HEK293 (cell line): ENCODE measurements at regions not wholly inside any gene's neighbourhood (a gene's known extent, or its start where the extent isn't known, plus 50 kb on each side); places are given as distances from the start of the nearest gene placed in this dataset.

ENCODE experiments used
- CTCF ChIA-PET: fragments of 350-600 bp; formaldehyde crosslinking; extraction: SDS; loops from one replicate; lab custom pipeline; 2021; ENCODE audit warnings: antibody characterized with exemption; lab: Yijun Ruan, JAX
- POLR2A ChIA-PET: fragments of 300-600 bp; formaldehyde crosslinking; extraction: SDS; loops from one replicate; lab custom pipeline; 2020; ENCODE audit warnings: antibody characterized with exemption, inconsistent platforms; lab: Yijun Ruan, JAX
- H3K27ac ChIP-seq: fragments of 200-500 bp; sonication (Bioruptor generic); 2 replicates; pipeline ENCODE4 v1.5.1; 2014; ENCODE audit warnings: low read depth, low read length, control low read depth, inconsistent platforms; ENCODE audit errors: extremely low read depth
- H3K36me3 ChIP-seq, 2 experiments: fragments of 200-500 bp in 1 of 2; sonication (Bioruptor generic) in 1 of 2; 1 replicate in 1 of 2; 2 replicates in 1 of 2; pipeline ENCODE4 v1.5.1; 2014 to 2017; ENCODE audit warnings: inconsistent platforms in 2 of 2, low read length in 2 of 2; ENCODE audit not compliant: control insufficient read depth in 2 of 2, insufficient read depth in 1 of 2
- H3K4me1 ChIP-seq: fragments of 200-500 bp; sonication (Bioruptor generic); 2 replicates; pipeline ENCODE4 v1.5.1; 2014; ENCODE audit warnings: mild to moderate bottlenecking, low read length, inconsistent platforms; ENCODE audit not compliant: control insufficient read depth, insufficient read depth
- H3K4me3 ChIP-seq: 2 replicates; pipeline ENCODE4 v1.5.1; 2011; ENCODE audit warnings: low read depth, mild to moderate bottlenecking, control low read depth, low read length, moderate library complexity
- H3K9me3 ChIP-seq: fragments of 200-500 bp; sonication (Bioruptor generic); 2 replicates; pipeline ENCODE4 v1.5.1; 2014; ENCODE audit warnings: low read depth, low read length, inconsistent platforms; ENCODE audit not compliant: control insufficient read depth, insufficient read depth
- BCL11A ChIP-seq: fragments of 450-650 bp; formaldehyde crosslinking; IDR thresholded peaks from 2 replicates; pipeline ENCODE4 v1.5.1; 2016; ENCODE audit warnings: low read depth, missing biosample characterization, missing genetic modification characterization
- GFI1B ChIP-seq: fragments of 450-650 bp; formaldehyde crosslinking; IDR thresholded peaks from 2 replicates; pipeline ENCODE4 v1.5.1; 2016; ENCODE audit warnings: missing biosample characterization, missing genetic modification characterization
- PRDM1 ChIP-seq: fragments of 450-650 bp; formaldehyde crosslinking; IDR thresholded peaks from 2 replicates; pipeline ENCODE4; 2016; ENCODE audit warnings: missing biosample characterization, missing genetic modification characterization
- TRIM28 ChIP-seq: IDR thresholded peaks from 2 replicates; pipeline ENCODE4 v1.6.1; 2011; ENCODE audit warnings: low read length, control low read depth, borderline replicate concordance
- YY1 ChIP-seq: fragments of 450-650 bp; formaldehyde crosslinking; IDR thresholded peaks from 2 replicates; pipeline ENCODE4 v1.5.1; 2018; ENCODE audit warnings: missing biosample characterization, missing genetic modification characterization
- ZNF16 ChIP-seq: fragments of 450-650 bp; formaldehyde crosslinking; IDR thresholded peaks from 2 replicates; pipeline ENCODE4 v1.5.1; 2016; ENCODE audit warnings: low read depth, missing biosample characterization, missing genetic modification characterization
- ZNF19 ChIP-seq: fragments of 450-650 bp; formaldehyde crosslinking; IDR thresholded peaks from 2 replicates; pipeline ENCODE4; 2016; ENCODE audit warnings: missing biosample characterization, missing genetic modification characterization, low read depth
- ZNF221 ChIP-seq: fragments of 450-650 bp; formaldehyde crosslinking; IDR thresholded peaks from 2 replicates; pipeline ENCODE4 v1.5.1; 2017; ENCODE audit warnings: missing biosample characterization, missing genetic modification characterization, borderline replicate concordance
- ZNF24 ChIP-seq: fragments of 450-650 bp; formaldehyde crosslinking; IDR thresholded peaks from 2 replicates; pipeline ENCODE4 v1.5.1; 2016; ENCODE audit warnings: missing biosample characterization, missing genetic modification characterization
- ZNF391 ChIP-seq: fragments of 450-650 bp; formaldehyde crosslinking; IDR thresholded peaks from 2 replicates; pipeline ENCODE4 v1.5.1; 2016; ENCODE audit warnings: low read depth, missing biosample characterization, missing genetic modification characterization, borderline replicate concordance
- ZNF423 ChIP-seq: fragments of 450-650 bp; formaldehyde crosslinking; IDR thresholded peaks from 2 replicates; pipeline ENCODE4 v1.5.1; 2016; ENCODE audit warnings: missing biosample characterization, missing genetic modification characterization
- ZNF549 ChIP-seq: fragments of 450-650 bp; IDR thresholded peaks from 2 replicates; pipeline ENCODE4 v1.5.1; 2018; ENCODE audit warnings: missing biosample characterization, missing genetic modification characterization, mild to moderate bottlenecking, inconsistent platforms, moderate library complexity
- ZNF558 ChIP-seq: fragments of 450-650 bp; formaldehyde crosslinking; IDR thresholded peaks from 2 replicates; pipeline ENCODE4 v1.5.1; 2016; ENCODE audit warnings: missing biosample characterization, missing genetic modification characterization
- ZNF658 ChIP-seq: fragments of 450-650 bp; formaldehyde crosslinking; IDR thresholded peaks from 2 replicates; pipeline ENCODE4; 2016; ENCODE audit warnings: missing biosample characterization, missing genetic modification characterization
- TF ChIP-seq, protein P1 (sequence below): fragments of 450-650 bp; formaldehyde crosslinking; IDR thresholded peaks from 2 replicates; pipeline ENCODE4 v1.5.1; 2016; ENCODE audit warnings: missing biosample characterization, missing genetic modification characterization
- TF ChIP-seq, protein P2 (sequence below): fragments of 450-650 bp; formaldehyde crosslinking; IDR thresholded peaks from 2 replicates; pipeline ENCODE4 v1.5.1; 2016; ENCODE audit warnings: missing biosample characterization, missing genetic modification characterization
- TF ChIP-seq, protein P3 (sequence below): fragments of 450-650 bp; formaldehyde crosslinking; IDR thresholded peaks from 2 replicates; pipeline ENCODE4 v1.5.1; 2016; ENCODE audit warnings: missing biosample characterization, missing genetic modification characterization
- TF ChIP-seq, protein P4 (sequence below): fragments of 450-650 bp; formaldehyde crosslinking; IDR thresholded peaks from 2 replicates; pipeline ENCODE4 v1.5.1; 2017; ENCODE audit warnings: missing biosample characterization, missing genetic modification characterization
- TF ChIP-seq, protein P5 (sequence below): fragments of 450-650 bp; formaldehyde crosslinking; IDR thresholded peaks from 2 replicates; pipeline ENCODE4 v1.5.1; 2016; ENCODE audit warnings: missing biosample characterization, missing genetic modification characterization

DNA sequence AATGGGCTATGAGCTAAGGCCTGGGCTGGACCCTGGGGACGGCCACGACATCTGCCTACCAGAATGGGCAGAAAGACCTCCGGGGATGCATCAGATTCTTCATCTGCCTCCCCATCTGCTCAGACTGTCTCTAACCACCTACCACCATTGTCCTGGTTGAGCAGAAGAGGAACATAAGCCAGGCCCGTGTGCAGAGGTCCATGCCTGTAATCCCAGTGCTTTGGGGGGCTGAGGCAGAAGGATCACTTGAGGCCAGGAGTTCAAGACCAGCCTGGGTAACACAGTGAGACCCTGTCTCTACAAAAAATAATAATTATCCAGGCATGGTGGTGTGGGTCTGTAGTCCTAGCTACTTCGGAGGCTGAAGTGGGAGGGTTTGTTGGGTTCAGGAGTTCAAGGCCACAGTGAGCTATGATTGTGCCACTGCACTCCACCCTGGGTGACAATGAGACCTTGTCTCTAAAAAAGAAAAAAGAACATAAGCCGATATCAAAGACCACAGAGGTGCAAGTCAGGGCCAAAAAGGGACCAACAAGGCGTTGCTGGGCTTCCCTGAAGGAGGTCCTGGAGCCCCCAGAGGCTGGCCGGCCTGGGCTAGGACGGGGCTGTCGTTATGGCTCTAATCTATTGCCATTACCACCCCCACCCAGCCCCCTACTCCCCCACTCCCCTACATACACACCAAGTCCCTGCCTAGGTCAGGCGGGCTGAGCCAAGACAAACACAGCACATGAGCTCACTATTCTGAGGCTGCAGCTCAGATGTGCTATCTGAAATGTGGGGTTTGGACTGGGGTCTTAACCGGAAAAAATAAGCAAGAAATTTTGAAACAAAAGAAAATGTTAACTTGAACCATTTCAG, 239.2 kb upstream of the RAB4A start (continued):
- TF ChIP-seq GFI1B (tag by site-specific recombination) (no peak), ZNF423 (tag by site-specific recombination) (no peak), ZNF221 (tag by site-specific recombination) (no peak), ZNF558 (tag by site-specific recombination) (no peak), ZNF549 (no peak)
- TF ChIP-seq, protein P1, sequence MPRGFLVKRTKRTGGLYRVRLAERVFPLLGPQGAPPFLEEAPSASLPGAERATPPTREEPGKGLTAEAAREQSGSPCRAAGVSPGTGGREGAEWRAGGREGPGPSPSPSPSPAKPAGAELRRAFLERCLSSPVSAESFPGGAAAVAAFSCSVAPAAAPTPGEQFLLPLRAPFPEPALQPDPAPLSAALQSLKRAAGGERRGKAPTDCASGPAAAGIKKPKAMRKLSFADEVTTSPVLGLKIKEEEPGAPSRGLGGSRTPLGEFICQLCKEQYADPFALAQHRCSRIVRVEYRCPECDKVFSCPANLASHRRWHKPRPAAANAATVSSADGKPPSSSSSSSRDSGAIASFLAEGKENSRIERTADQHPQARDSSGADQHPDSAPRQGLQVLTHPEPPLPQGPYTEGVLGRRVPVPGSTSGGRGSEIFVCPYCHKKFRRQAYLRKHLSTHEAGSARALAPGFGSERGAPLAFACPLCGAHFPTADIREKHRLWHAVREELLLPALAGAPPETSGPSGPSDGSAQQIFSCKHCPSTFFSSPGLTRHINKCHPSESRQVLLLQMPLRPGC (tag by site-specific recombination), result no peak
- TF ChIP-seq, all 188 proteins: peak for 0

DNA sequence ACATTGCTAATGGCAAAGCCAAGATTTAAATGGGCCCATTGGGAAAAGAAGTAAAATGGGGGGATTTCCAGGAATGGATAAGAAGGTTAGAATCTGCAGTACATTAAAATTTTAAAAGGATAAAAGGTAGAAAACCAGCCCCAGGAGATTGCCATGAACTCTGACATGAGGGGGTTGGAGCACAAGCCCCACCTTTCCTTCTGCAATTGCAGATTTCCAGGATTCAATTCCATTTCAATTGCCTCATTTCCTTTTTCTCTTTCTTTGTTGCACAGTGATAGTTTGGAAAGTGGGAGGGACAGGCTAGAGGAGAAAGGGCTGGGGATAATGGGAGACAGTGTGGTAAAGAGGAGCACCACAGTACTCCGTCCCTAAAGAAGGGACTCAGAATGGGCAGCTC, 238.5 kb upstream of the RAB4A start:
- no peak overlapping the region for H3K27ac ChIP-seq
- TF ChIP-seq ZNF16 (tag by site-specific recombination) (no peak), PRDM1 (tag by site-specific recombination) (peak; percentile 77)
- TF ChIP-seq, protein P2, sequence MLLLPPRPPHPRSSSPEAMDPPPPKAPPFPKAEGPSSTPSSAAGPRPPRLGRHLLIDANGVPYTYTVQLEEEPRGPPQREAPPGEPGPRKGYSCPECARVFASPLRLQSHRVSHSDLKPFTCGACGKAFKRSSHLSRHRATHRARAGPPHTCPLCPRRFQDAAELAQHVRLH, result no peak
- TF ChIP-seq, protein P3, sequence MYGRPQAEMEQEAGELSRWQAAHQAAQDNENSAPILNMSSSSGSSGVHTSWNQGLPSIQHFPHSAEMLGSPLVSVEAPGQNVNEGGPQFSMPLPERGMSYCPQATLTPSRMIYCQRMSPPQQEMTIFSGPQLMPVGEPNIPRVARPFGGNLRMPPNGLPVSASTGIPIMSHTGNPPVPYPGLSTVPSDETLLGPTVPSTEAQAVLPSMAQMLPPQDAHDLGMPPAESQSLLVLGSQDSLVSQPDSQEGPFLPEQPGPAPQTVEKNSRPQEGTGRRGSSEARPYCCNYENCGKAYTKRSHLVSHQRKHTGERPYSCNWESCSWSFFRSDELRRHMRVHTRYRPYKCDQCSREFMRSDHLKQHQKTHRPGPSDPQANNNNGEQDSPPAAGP (tag by site-specific recombination), result no peak
- TF ChIP-seq, protein P4, sequence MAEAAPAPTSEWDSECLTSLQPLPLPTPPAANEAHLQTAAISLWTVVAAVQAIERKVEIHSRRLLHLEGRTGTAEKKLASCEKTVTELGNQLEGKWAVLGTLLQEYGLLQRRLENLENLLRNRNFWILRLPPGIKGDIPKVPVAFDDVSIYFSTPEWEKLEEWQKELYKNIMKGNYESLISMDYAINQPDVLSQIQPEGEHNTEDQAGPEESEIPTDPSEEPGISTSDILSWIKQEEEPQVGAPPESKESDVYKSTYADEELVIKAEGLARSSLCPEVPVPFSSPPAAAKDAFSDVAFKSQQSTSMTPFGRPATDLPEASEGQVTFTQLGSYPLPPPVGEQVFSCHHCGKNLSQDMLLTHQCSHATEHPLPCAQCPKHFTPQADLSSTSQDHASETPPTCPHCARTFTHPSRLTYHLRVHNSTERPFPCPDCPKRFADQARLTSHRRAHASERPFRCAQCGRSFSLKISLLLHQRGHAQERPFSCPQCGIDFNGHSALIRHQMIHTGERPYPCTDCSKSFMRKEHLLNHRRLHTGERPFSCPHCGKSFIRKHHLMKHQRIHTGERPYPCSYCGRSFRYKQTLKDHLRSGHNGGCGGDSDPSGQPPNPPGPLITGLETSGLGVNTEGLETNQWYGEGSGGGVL, result no peak
- no peaks in the 10 kb centered on the region for H3K36me3 ChIP-seq
- H3K4me3 ChIP-seq, result no peak overlapping the region
- CTCF ChIA-PET, result interaction anchor here (0.6 to 1.7 kb wide), 4 partner anchors 13 to 368 kb away, joined by 3 to 7 read pairs (median 4); no protein-coding TSS in a partner anchor
- POLR2A ChIA-PET, result no interaction called here
- H3K9me3 ChIP-seq, result no peaks in the 10 kb centered on the region
- H3K4me1 ChIP-seq, result peaks cover 3% of the 10 kb centered on the region; the same call in 1 of the 2 replicates

DNA sequence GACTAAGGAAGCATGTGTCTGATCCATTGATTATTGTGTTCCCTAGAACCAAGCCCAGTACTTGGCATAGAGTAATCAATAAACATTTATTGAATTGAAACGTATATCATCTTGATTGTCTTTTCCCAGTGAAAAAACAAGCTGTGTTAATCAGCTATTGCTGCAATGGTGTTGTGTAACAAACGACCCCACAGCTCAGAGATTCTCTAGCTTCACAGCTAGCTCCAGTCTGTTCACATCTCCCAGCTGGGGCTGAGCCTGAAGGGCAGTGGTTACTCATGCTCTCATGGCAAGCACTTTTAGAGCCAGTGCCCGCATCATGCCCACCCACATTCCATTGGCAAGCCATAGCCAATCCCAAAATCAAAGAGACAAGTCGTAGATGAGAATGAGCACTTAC, 237.4 kb upstream of the RAB4A start:
- H3K4me1 ChIP-seq, result peaks cover 3% of the 10 kb centered on the region; the same call in 1 of the 2 replicates
- ChIA-PET POLR2A (no interaction called here), CTCF (interaction anchor here (1.1 to 1.4 kb wide), 4 partner anchors 9 to 193 kb away, joined by 3 to 7 read pairs (median 4); no protein-coding TSS in a partner anchor)
- no peak overlapping the region for H3K4me3 ChIP-seq
- TF ChIP-seq ZNF24 (tag by site-specific recombination) (no peak), ZNF19 (tag by site-specific recombination) (no peak), ZNF391 (tag by site-specific recombination) (no peak), YY1 (no peak), ZNF558 (tag by site-specific recombination) (no peak), TRIM28 (no peak), BCL11A (tag by site-specific recombination) (no peak), ZNF658 (no peak)
- TF ChIP-seq, protein P5, sequence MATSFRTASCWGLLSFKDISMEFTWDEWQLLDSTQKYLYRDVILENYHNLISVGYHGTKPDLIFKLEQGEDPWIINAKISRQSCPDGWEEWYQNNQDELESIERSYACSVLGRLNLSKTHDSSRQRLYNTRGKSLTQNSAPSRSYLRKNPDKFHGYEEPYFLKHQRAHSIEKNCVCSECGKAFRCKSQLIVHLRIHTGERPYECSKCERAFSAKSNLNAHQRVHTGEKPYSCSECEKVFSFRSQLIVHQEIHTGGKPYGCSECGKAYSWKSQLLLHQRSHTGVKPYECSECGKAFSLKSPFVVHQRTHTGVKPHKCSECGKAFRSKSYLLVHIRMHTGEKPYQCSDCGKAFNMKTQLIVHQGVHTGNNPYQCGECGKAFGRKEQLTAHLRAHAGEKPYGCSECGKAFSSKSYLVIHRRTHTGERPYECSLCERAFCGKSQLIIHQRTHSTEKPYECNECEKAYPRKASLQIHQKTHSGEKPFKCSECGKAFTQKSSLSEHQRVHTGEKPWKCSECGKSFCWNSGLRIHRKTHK (tag by site-specific recombination), result no peak
- H3K27ac ChIP-seq, result no peak overlapping the region
- H3K36me3 ChIP-seq, result no peaks in the 10 kb centered on the region
- no peaks in the 10 kb centered on the region for H3K9me3 ChIP-seq
